ENCODE measurements at regions not wholly inside any gene's neighbourhood (a gene's known extent, or its start where the extent isn't known, plus 50 kb on each side); places are given as distances from the start of the nearest gene placed in this dataset.

- TF ChIP-seq MAFK (IDR thresholded peaks at IDR 0.05; ENCODE audit: low read depth, low read length) (no peak), BRCA1 (IDR thresholded peaks at IDR 0.05; ENCODE audit: low read depth, low read length) (no peak), EP300 (IDR thresholded peaks at IDR 0.05; ENCODE audit: borderline replicate concordance in 1 of 2, low read depth in 2 of 2, low read length in 2 of 2) (no peak)
These were observed 50.5 kb upstream of the CDH11 start for GRCh38 chr16:65172356-65172755.

Measured in H1 (cell line).